ENCODE measurements at regions not wholly inside any gene's neighbourhood (a gene's known extent, or its start where the extent isn't known, plus 50 kb on each side); places are given as distances from the start of the nearest gene placed in this dataset.

- Mint-ChIP-seq H3K27me3 (ENCODE audit: insufficient read depth) (peaks cover 2% of the 10 kb centered on the region), H3K4me3 (no peak overlapping the region), H3K4me1 (no peaks in the 10 kb centered on the region), H3K27ac (no peak overlapping the region), H3K36me3 (ENCODE audit: low read depth) (no peaks in the 10 kb centered on the region), H3K9me3 (no peaks in the 10 kb centered on the region)
- no peak for TF ChIP-seq CTCF (conservative IDR thresholded peaks at IDR 0.05)
- H3K9me3 ChIP-seq (ENCODE audit: control insufficient read depth, low read length): no peaks in the 10 kb centered on the region
- no peak overlapping the region for H3K9ac ChIP-seq (ENCODE audit: extremely low read depth, low read length, poor library complexity, severe bottlenecking)
- WGBS, 2 experiments (ENCODE audit: insufficient coverage in 1 of 2, insufficient read length in 1 of 2): 80 to 90% methylated on average over 2 of the region's 2 CpGs
- H3K27me3 ChIP-seq (ENCODE audit: control insufficient read depth, insufficient read depth, low read length, poor library complexity, severe bottlenecking): no peaks in the 10 kb centered on the region
- H3K4me1 ChIP-seq (ENCODE audit: control insufficient read depth, insufficient read depth, low read length): no peaks in the 10 kb centered on the region
- H3K36me3 ChIP-seq (ENCODE audit: control insufficient read depth, insufficient read depth, low read length): no peaks in the 10 kb centered on the region
- no peak overlapping the region for H3K4me3 ChIP-seq (ENCODE audit: low read length)
- no peak for DNase-seq
- no peak overlapping the region for H3K27ac ChIP-seq (ENCODE audit: low read depth, low read length)
Measured at GRCh38 chr5:163635631-163636030, 130.2 kb downstream of the MAT2B start.

GRCh38 chr5:163642904-163643303, 137.5 kb downstream of the MAT2B start:
- WGBS, 2 experiments (ENCODE audit: insufficient coverage in 1 of 2, insufficient read length in 1 of 2): 71 to 73% methylated on average over 2 to 4 of the region's 4 CpGs
- Mint-ChIP-seq H3K9me3 (no peaks in the 10 kb centered on the region), H3K27me3 (ENCODE audit: insufficient read depth) (no peaks in the 10 kb centered on the region), H3K4me3 (no peak overlapping the region), H3K4me1 (no peaks in the 10 kb centered on the region), H3K36me3 (ENCODE audit: low read depth) (no peaks in the 10 kb centered on the region), H3K27ac (no peak overlapping the region)
- Histone ChIP-seq H3K27ac (ENCODE audit: low read depth, low read length) (no peak overlapping the region), H3K4me3 (ENCODE audit: low read length) (no peak overlapping the region), H3K9me3 (ENCODE audit: control insufficient read depth, low read length) (no peaks in the 10 kb centered on the region), H3K27me3 (ENCODE audit: control insufficient read depth, insufficient read depth, low read length, poor library complexity, severe bottlenecking) (no peaks in the 10 kb centered on the region), H3K36me3 (ENCODE audit: control insufficient read depth, insufficient read depth, low read length) (no peaks in the 10 kb centered on the region), H3K4me1 (ENCODE audit: control insufficient read depth, insufficient read depth, low read length) (no peaks in the 10 kb centered on the region), H3K9ac (ENCODE audit: extremely low read depth, low read length, poor library complexity, severe bottlenecking) (no peak overlapping the region)
- no peak for DNase-seq
- no peak for TF ChIP-seq CTCF (conservative IDR thresholded peaks at IDR 0.05)

GRCh38 chr5:163645421-163646416, 140.3 kb downstream of the MAT2B start:
- 84 to 92% methylated on average over 3 to 5 of the region's 5 CpGs for WGBS, 2 experiments (ENCODE audit: insufficient coverage in 1 of 2, insufficient read length in 1 of 2)
- Mint-ChIP-seq H3K9me3 (no peaks in the 10 kb centered on the region), H3K36me3 (ENCODE audit: low read depth) (no peaks in the 10 kb centered on the region), H3K27me3 (ENCODE audit: insufficient read depth) (no peaks in the 10 kb centered on the region), H3K4me1 (no peaks in the 10 kb centered on the region), H3K27ac (no peak overlapping the region), H3K4me3 (no peak overlapping the region)
- H3K9ac ChIP-seq (ENCODE audit: extremely low read depth, low read length, poor library complexity, severe bottlenecking): no peak overlapping the region
- no peaks in the 10 kb centered on the region for H3K36me3 ChIP-seq (ENCODE audit: control insufficient read depth, insufficient read depth, low read length)
- no peak overlapping the region for H3K4me3 ChIP-seq (ENCODE audit: low read length)
- no peaks in the 10 kb centered on the region for H3K9me3 ChIP-seq (ENCODE audit: control insufficient read depth, low read length)
- no peak for TF ChIP-seq CTCF (conservative IDR thresholded peaks at IDR 0.05)
- no peaks in the 10 kb centered on the region for H3K4me1 ChIP-seq (ENCODE audit: control insufficient read depth, insufficient read depth, low read length)
- H3K27ac ChIP-seq (ENCODE audit: low read depth, low read length): no peak overlapping the region
- no peaks in the 10 kb centered on the region for H3K27me3 ChIP-seq (ENCODE audit: control insufficient read depth, insufficient read depth, low read length, poor library complexity, severe bottlenecking)
- DNase-seq: no peak

Data from endodermal cell (in vitro differentiated cells).